A172 (cell line): ENCODE measurements at regions not wholly inside any gene's neighbourhood (a gene's known extent, or its start where the extent isn't known, plus 50 kb on each side); places are given as distances from the start of the nearest gene placed in this dataset.

Experiments
- DNase-seq: peaks from one replicate; pipeline ENCODE4 v3.0.0-alpha.2; 2015; ENCODE audit warnings: low spot score

DNA sequence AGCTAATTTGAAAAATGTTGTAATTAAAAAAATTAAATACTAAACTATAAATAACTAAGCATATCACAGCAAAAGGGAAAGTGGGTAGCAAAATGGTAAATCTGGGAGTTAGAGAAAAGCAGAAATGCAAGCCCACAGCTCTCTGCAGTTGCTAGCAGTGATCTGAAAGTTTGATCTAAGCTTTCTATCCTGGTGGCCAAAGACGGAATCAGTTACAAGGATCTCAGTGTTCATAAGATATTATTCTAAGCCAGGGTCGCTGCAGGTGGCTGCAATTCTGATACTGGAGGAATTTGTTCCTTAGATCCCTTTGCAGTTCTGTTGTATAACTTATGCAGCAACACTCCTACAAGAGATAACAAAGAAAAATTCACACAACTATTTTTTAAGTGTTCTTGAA, 363.7 kb downstream of the SETD4 start:
- no peak for DNase-seq

DNA sequence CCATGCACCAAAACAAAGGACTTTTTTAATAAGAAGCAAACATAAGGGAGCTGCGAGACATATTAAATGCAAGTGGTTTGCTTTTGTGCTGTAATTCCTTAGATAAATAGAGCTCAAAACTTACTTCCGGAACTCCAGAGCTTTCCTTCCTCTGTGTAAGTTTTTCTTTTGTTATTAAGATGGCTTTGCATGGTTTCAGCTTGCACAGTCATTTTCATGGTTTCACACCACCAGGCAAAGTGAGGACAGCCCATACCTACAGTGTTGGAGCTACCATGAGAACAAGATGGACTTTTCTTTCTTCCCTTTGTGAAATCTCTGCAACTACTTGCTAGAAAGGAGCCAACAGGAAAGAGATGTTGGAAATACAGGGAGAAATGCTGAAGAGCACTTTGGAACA, 368.0 kb downstream of the SETD4 start:
- DNase-seq = no peak

DNA sequence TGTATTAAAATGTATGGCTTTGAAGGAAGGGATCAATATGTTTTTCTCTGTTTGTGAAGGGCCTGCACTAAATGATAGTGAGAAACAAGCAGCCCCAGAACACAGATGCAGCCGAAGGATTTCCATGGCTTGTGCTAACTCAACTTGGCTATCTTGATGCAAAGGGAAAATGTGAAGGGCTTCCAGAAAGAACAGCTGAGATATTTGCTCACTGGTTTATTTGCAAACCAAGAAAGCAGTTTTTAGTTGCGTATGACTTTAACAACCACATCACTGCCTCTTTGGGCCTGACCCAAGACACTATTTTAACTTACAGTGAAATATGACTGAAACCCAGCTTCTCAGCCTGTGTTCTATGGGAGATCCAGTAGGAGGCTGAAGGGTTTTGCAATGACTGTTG, 369.9 kb downstream of the SETD4 start:
- DNase-seq = no peak

DNA sequence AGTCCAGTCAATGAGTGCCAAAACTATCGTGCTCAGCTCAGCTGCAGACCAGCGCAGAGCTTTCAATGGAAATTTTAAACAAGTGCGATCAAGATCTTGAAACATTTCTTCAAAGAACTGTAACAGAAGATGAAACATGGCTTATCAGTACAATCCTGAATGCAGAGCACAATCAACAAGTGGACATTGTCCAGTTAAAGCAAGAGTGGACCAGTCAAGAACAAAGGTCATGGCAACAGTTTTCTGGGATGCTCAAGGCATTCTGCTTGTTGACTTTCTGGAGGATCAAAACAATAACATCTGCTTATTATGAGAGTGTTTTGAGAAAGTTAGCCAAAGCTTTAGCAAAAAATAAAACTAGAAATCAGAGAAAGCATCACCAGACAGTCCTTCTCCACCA, 374.2 kb downstream of the SETD4 start:
- no peak for DNase-seq

DNA sequence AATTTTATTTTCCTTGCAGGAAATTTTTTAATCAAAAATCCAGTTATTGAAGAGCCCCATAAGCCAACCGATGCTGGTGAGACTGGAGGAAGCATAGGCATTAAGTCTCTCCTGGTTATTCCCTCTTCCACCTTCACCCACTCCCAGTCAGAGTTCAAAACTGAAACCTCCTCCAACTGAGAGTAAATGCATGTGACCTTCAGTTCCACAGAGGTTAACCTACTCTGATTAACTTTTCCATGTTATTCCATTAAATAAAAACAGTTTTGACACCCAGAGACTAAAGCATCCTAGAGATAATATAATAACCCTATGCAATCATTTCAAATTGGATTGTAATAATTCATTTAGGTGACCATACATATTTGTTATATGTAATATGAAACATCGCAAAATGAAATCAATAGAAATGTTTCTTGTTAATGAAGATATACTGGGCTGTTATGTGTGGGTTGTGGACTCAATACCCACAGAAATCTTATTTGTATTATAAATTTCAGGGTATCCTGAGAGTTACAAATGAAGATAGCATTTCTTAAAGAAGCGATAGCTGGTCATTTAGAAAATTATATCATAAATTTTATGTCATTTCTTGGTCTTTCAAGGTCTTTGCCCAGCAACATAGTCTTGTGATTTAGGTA, 376.5 kb downstream of the SETD4 start:
- no peak for DNase-seq

DNA sequence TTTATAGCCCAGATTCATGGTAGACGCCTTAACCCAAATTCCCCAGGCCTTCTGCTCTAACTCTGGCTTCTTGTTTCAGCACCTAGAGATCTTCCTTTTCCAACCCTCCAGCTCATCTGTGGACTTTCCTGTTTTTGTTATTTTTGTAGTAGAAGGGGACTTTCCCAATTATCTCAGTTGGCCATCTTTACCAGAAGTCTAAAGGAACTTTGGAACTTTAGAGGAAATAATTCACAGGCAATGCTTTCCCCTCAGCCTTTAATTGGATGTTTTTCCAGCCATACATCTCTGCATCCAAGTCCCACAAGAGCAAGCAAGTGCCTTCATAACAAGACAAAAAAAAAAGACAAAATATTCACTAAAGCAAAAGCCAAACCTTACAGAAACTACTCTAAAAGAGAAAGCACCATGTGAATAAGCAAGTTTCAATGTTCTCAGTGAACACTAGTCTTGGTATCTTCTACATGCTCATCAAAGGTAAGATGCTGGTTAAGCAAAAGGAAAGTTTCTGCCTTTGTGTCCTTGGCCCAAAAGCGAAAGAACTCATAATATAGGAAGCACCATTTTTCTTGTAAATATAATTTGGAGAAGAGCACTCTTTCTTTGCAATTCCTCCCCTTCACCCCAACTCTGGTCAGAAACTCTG, 377.3 kb downstream of the SETD4 start:
- DNase-seq = no peak

DNA sequence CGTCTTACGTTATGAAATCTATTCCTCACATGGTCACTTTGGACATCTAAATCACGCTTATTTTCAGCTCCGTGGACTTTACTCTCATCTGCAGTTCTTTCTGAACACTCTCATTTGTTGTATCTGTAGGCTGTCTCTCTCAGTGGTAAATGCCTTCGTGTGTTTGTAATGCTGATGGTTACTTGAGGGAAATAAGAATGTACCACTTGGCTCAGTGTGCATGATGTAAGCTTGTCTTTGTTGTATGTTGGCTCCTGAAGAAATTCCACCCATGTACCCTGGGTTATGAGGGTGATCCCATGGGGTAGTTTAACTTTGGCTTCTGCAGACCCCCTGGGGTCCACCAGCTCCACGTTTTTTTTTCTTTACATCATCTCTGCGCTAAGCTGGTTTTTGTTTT, 378.4 kb downstream of the SETD4 start:
- no peak for DNase-seq

DNA sequence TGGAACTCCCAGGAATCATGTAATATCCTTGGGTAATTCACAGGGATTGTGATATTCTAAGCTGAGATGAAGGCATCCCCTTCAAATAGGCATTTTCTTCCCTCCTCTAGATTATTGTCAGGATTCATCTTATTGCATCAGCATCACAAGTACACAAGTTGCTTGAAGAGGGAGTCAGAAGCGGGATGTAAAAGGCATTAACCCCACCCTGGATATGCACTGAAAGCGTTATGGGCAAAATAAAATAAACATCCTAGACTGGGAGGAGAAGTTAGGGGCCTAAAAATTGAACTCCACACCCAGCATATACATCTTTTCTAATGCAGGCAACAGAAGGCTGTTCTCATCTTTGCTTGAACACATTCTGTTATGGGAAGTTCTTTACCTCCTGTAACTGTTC, 381.2 kb downstream of the SETD4 start:
- no peak for DNase-seq

DNA sequence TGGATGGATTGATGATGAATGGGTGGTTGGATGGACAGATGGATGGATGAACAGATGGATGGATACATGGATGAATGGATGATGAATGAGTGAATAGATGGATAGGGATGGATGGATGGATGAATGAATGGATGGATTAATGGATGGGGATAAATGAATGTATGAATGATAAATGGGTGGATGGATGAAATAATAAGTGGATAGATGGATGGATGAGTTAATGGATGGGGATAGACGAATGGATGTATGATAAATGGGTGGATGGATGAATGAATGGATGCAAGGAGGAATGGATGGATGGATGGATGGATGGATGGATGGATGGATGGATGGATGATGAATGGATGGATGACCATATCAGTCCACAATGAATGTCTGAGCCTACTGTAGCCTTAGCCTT, 381.9 kb downstream of the SETD4 start:
- no peak for DNase-seq

DNA sequence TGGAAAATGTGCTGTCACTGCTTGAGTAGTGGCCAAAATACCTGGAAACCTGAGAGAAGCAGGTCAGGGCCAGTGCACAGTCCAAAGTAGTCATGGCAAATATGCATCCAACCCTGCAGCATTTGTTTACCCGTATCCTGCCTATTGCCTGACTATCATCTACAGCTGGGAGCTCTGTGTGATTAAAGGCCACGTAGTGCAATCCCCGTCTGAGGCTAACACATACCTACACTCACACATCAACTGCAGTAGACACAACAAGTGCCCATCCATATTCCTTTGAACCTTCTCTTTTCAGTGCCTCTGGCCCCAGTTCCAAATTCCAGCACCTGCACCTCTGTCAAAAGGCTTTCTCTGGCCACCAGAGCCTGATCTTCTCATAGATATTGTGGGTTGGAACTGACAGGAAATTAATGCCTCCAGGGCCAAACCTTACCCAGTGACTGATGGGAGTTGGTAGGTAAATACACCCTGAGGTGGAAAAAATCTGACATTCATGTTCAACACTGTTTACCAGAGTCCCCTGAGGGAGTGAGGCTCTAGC, 383.0 kb downstream of the SETD4 start:
- DNase-seq = no peak

DNA sequence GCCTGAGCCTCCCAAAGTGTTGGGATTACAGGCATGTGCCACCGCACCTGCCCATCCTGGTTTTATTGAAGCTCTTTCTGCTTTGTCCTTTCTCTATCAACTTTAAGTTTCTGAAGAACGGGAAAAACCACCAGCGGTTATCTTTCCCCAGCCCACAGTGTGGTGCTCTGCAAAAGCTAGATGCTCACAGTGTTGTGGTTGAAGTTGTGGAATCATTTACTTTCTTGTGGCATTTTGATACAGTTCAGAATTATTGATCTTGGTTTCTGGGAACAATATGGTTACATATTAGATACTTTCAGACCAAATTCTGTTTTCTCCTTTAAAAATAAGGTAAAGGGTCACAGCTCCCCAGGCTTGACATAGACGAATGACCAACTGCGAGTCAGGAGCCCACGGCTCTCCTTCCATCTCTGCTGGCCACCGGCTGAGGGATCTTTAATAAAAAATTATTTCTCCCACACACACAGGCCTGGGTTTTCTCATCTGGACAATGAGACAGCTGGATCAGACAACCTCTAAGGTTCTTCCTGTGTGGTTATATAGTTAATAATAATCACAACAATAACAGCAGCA, 385.3 kb downstream of the SETD4 start:
- DNase-seq = no peak

DNA sequence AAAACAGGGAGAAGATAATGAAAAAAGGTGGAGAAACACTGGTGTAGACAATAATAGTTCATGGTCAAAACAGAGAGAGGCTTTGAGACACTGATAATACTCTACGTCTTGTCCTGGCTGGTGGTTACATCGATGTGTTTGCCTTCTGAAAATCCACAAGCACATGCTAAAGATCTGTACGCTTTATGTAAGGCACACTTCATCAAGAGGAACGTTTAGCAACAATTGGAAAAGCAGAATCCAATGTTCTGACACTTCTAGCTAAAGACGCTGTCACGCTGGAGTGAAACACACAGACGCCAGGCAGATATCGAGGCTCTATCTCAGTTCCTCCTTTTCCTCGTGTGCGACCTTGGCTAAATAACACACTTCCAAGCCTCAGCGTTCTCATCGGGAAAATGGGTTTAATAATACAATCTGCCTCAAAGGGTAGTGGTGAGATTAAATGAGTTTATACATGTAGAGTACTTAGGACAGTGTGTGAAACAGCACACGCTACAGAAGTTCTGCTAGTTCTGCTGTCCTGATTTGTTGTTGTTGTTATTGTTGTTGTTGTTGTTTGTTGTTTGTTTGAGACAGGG, 386.1 kb downstream of the SETD4 start:
- no peak for DNase-seq

DNA sequence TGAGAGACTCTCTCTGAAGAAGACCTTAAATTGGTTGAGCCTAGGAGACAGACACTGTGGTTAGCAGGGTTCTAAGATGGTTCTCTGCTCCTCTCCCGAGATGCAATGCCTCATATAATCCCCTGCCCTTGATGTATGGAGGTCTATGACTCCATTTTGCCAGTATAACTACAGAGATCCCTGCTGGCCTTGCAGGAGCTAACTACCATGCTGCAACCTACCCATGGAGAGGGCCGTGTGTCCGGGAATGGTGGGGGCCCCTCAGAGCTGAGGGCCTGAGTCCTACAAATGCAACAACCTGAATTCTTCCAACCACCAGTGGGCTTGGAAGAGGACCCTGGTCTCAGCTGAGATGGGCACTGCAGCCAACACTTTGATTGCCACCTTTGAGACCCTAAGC, 388.0 kb downstream of the SETD4 start:
- no peak for DNase-seq

DNA sequence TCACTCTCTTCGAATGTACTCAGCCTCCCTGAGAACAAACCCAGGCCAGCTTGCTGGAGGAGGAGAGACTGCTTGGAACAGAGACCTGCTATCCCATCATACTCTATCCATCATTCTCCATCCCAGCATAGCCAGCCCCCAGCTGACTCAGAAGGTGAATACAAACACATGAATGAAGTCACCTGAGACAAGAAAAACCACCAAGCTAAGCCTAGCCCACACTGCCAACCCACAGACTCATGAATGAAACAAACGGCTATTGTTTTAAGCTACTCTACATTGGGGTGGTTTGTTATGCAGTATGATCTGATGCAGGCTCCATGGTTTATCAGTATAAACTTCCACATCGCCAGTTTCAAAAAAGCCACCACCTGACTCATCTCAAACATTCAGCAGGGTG, 395.6 kb downstream of the SETD4 start:
- DNase-seq = peak; percentile 88

DNA sequence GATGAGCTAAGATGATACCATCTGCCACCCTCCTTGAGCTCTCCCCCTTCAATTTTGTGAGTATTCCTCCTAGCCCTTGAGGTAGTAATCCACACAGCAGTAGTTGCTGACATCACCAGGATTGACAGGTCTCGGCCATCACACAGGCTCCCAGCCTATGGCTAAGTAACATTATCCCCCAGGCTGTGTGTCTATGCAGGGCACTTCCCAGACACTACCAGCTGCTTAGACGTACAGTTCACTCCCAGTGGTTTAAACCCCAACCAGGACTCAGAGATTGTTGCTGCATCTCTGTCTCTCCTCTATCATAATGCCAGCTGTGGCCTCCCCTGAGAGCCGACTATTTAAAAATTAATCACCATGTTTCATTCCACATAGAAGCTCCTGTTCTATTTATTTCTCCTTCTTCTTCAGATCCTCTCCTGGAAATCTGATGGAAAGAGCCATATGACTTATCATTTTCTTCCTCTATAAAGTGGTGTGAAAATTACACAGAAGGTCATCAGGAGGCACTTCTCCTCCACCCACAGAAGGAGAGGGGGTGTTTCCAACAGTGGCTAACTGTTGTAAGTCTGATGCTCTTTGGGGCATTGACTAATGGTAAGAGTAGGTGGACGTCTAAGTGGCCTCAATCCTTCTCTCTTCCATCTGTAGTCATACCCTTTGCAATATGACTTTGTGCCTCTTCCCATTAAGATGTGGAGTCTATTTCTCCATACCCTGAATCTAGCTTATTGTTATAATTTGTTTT, 396.3 kb downstream of the SETD4 start:
- DNase-seq = no peak

DNA sequence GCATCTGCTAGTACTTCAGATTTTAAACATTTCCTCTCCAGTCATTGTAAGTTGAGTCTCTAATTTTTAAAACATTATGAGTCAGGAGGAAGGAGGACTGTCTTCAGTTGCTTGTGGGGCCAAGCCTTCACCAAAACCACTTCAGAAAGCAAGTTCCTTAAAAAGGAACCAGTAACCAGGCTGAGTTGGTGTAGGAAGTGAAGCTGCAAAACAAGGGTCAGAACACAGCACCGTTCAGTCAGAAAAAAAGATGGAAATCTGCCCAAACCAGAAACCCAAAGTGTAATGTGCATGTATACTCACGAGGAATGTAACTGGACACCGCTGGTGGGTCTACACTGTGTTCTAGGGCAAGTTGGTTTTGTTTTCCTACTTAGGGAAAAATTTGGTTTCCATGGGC, 402.1 kb downstream of the SETD4 start:
- DNase-seq = peak; percentile 23

DNA sequence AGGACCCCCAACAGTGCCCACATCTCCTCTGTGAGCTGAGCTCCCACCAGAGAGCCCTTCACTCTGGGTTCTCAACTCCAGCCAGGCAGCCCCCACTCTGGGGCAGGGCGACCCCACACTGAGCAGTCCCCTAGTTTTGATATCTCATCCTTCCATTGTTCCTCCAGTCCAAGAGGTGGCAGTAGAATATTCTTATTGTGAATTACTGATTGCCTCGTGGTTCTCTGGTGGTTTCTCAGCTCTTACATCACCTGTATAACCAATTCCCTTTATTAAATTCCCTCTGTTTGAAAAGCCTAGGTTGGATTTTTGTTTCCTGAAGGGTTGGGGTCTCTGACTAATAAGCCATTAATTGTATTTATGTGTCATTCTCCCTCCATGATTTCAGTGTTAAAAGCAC, 407.5 kb downstream of the SETD4 start:
- DNase-seq = no peak

DNA sequence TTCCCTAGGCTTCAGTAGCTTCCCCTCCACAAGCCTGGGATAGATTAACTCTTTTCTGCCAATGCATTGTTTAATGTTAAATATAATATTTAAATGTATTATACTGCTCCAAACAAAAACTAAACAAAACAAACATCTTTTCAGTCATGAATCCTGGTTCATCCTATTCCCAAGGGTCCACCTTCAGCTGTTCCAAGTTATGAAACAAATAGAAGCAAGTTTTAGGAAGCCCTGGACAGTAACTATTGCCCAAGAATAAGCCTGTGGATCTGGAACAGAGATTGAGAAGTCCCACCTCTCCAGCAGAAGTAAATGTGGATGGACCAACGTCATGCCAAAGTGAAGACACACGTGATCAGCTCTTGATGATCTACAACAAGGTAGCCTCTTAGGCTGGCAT, 408.1 kb downstream of the SETD4 start:
- no peak for DNase-seq

DNA sequence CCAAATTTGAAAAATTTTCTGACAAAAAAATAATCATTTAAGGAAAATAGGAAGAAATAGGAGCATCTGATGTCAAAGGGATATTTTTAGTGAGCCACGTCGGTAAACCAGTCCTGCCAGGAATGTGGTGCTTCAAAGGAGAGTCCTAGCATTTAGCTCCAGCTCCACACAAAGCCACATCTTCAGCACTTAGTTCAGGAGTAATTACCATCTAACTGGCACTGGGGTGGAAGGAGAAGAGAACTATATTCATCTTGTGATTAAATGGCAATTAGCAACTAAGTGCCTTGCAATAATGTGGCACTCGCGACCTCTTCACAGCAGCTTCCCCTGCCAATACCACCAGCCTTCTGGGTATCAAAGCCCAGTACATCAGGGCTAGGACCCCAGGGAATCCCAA, 409.1 kb downstream of the SETD4 start:
- DNase-seq = no peak

DNA sequence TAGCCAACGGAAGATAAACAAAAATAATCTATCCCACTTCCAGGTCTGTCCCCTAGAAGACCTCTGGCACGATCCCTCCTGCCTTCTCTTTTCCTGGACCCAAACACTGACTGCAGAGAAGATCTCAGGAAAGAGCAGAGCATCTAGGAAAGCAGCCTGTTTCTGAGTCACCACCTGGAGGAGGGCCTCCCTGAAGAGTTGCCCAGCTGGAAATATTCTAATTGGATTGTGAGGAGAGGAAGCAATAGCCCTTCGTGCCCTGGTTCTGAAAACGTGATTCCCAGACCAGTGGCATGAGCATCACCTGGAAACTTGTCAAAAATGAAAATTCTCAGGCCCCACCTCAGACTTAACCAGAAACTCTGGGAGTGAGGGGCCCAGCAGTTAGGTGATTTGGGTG, 411.1 kb downstream of the SETD4 start:
- peak; percentile 84 for DNase-seq

DNA sequence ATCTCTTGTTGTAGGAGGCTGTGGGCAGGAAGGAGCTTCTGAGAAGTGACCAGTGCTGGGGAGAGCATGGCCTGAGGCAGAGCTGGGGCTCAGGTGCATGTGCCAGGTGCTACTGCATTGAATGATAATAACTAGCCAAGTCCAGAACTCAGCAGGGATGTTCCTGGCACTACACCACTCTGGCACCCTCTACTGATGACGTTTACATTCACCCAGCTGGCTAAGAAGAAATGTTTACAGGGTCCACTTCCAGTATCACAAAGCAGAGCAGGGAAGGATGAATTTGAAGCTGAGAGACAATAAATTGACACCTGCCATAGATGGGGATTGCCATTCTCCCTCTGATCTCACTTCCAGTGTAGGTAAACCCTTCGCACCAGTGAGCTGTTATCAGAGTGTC, 411.8 kb downstream of the SETD4 start:
- DNase-seq = peak; percentile 51

DNA sequence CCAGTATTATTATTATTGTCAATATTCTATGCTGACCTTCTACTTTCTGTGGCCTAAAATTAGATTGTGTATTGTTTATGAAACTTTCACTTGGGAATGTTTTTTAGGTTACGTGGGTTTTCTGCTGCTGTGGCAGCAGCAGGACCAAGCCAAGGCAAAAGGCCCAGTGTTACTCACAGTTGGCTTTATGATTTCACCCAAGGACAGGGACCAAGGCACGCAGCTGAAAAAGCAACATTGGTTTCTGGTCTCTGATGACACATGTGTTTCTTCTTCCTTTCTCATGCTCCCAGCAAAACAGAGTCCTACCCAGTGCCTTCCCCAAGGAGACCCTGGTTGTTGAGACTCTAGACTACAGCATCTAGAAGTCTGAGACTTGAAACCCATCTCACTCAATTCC, 413.7 kb downstream of the SETD4 start:
- no peak for DNase-seq
